ENCODE measurements at regions not wholly inside any gene's neighbourhood (a gene's known extent, or its start where the extent isn't known, plus 50 kb on each side); places are given as distances from the start of the nearest gene placed in this dataset.

GRCh38 chr15:70523192-70523591 is 240.2 kb downstream of the UACA start:
- intact Hi-C loops (cut with micrococcal nuclease) (no loop called here), dilution Hi-C loops (cut with HindIII; ENCODE audit: low sequenced_read_pairs, unreplicated experiment) (no loop called here), in situ Hi-C loops (cut with MboI; ENCODE audit: low sequenced_read_pairs) (no loop called here)
- Histone ChIP-seq H3K27me3 (ENCODE audit: control insufficient read depth, insufficient read depth, low read length) (peaks cover 77% of the 10 kb centered on the region), H3K4me2 (ENCODE audit: low read depth, low read length) (no peak overlapping the region), H2BK15ac (ENCODE audit: low read depth, low read length) (no peak overlapping the region), H2BK20ac (ENCODE audit: low read depth, low read length) (no peak overlapping the region), H4K5ac (ENCODE audit: low read depth, low read length) (no peak overlapping the region), H3K4me3 (ENCODE audit: insufficient read depth, low read depth, low read length) (no peak overlapping the region), H3K14ac (replicated peaks; ENCODE audit: low read depth, low read length) (no peak overlapping the region), H2AK5ac (ENCODE audit: low read depth, low read length) (no peak overlapping the region), H3K56ac (ENCODE audit: extremely low read depth, insufficient read depth, low read length) (no peak overlapping the region), H3K27ac (ENCODE audit: insufficient read depth, low read length) (no peak overlapping the region), H3K18ac (ENCODE audit: low read depth, low read length) (no peak overlapping the region), H3K9me3 (ENCODE audit: control insufficient read depth, insufficient read depth, low read length) (no peaks in the 10 kb centered on the region), H3K4ac (ENCODE audit: low read depth, low read length) (no peak overlapping the region), H2AK9ac (replicated peaks; ENCODE audit: low read depth, low read length, poor library complexity) (no peak overlapping the region), H3K9ac (ENCODE audit: low read depth, low read length) (no peak overlapping the region), H2BK120ac (ENCODE audit: low read depth, low read length) (no peak overlapping the region), H4K20me1 (ENCODE audit: insufficient read depth, low read length) (no peaks in the 10 kb centered on the region), H4K91ac (ENCODE audit: insufficient read depth, low read depth, low read length) (no peak overlapping the region), H3K9me1 (ENCODE audit: insufficient read depth, low read length) (no peaks in the 10 kb centered on the region), H3K36me3 (ENCODE audit: control insufficient read depth, insufficient read depth, low read length) (no peaks in the 10 kb centered on the region), H4K8ac (ENCODE audit: low read depth in 2 of 2, low read length in 2 of 2) (no peak overlapping the region), H2AFZ (replicated peaks; ENCODE audit: low read length, poor library complexity) (no peak overlapping the region), H2BK5ac (ENCODE audit: low read depth, low read length, poor library complexity, severe bottlenecking) (no peak overlapping the region), H3K23ac (ENCODE audit: low read depth, low read length) (no peak overlapping the region), H3K4me1 (ENCODE audit: control insufficient read depth, insufficient read depth, low read length) (peaks cover 2% of the 10 kb centered on the region; the same call in 1 of the 2 replicates), H3K79me1 (ENCODE audit: low read depth in 1 of 2, low read length in 2 of 2) (no peaks in the 10 kb centered on the region)
- WGBS, 2 experiments (ENCODE audit: extremely low coverage in 2 of 2, insufficient read length in 1 of 2): no CpG with 5 or more reads among the region's 5 CpGs
- no peak for TF ChIP-seq BHLHE40 (IDR thresholded peaks at IDR 0.05; ENCODE audit: low read depth, low read length)
- TF ChIP-seq MAZ (IDR thresholded peaks at IDR 0.05; ENCODE audit: borderline replicate concordance, low read depth, low read length): no peak
- TF ChIP-seq RFX5 (IDR thresholded peaks at IDR 0.05; ENCODE audit: low read depth, low read length): no peak
- no peak for TF ChIP-seq MAFK (IDR thresholded peaks at IDR 0.05; ENCODE audit: low read depth, low read length)
- no peak for TF ChIP-seq CEBPB (IDR thresholded peaks at IDR 0.05; ENCODE audit: low read depth, low read length)
- TF ChIP-seq POLR2A (IDR thresholded peaks at IDR 0.05; ENCODE audit: low read depth, low read length): no peak
- TF ChIP-seq ELK1 (IDR thresholded peaks at IDR 0.05; ENCODE audit: borderline replicate concordance, low read depth, low read length): no peak
- TF ChIP-seq CHD1 (IDR thresholded peaks at IDR 0.05; ENCODE audit: low read depth, low read length): no peak
- TF ChIP-seq SMC3 (IDR thresholded peaks at IDR 0.05; ENCODE audit: low read depth, low read length): no peak
- TF ChIP-seq MXI1 (IDR thresholded peaks at IDR 0.05; ENCODE audit: borderline replicate concordance, low read depth, low read length): no peak
- TF ChIP-seq NFE2L2 (IDR thresholded peaks at IDR 0.05; ENCODE audit: low read depth, low read length): no peak
- TF ChIP-seq RAD21 (IDR thresholded peaks at IDR 0.05; ENCODE audit: low read length): no peak
- TF ChIP-seq USF2 (IDR thresholded peaks at IDR 0.05; ENCODE audit: low read depth, low read length): no peak
- TF ChIP-seq CTCF (conservative IDR thresholded peaks at IDR 0.05; ENCODE audit: low read depth, low read length): no peak
- TF ChIP-seq RCOR1 (IDR thresholded peaks at IDR 0.05; ENCODE audit: insufficient replicate concordance, low read length): no peak
- no peak for TF ChIP-seq FOS (IDR thresholded peaks at IDR 0.05; ENCODE audit: low read depth, low read length)
- no peak for DNase-seq
- CTCF ChIA-PET: no interaction called here
- ATAC-seq (ENCODE audit: low read depth): no peak
- no TSS peak for BruUV-seq (replicated peaks)
- POLR2A ChIA-PET (ENCODE audit: unreplicated experiment): no interaction called here
